C4-2B (cell line): ENCODE measurements at regions not wholly inside any gene's neighbourhood (a gene's known extent, or its start where the extent isn't known, plus 50 kb on each side); places are given as distances from the start of the nearest gene placed in this dataset.

Experiments used
- H3K27ac ChIP-seq: fragments of 450-650 bp; 2 replicates; pipeline ENCODE4 v1.5.1; 2017
- ZFX ChIP-seq: fragments of 450-650 bp; IDR thresholded peaks from 2 replicates; pipeline ENCODE4 v1.6.1; 2017
- TF ChIP-seq, protein P1 (sequence below): fragments of 450-650 bp; conservative IDR thresholded peaks from 2 replicates; pipeline ENCODE4 v1.5.1; 2017; ENCODE audit warnings: mild to moderate bottlenecking

GRCh38 chr18:38611036-38611964 lies 1045.7 kb upstream of the CELF4 start:
- no peak for TF ChIP-seq ZFX
- TF ChIP-seq, protein P1, sequence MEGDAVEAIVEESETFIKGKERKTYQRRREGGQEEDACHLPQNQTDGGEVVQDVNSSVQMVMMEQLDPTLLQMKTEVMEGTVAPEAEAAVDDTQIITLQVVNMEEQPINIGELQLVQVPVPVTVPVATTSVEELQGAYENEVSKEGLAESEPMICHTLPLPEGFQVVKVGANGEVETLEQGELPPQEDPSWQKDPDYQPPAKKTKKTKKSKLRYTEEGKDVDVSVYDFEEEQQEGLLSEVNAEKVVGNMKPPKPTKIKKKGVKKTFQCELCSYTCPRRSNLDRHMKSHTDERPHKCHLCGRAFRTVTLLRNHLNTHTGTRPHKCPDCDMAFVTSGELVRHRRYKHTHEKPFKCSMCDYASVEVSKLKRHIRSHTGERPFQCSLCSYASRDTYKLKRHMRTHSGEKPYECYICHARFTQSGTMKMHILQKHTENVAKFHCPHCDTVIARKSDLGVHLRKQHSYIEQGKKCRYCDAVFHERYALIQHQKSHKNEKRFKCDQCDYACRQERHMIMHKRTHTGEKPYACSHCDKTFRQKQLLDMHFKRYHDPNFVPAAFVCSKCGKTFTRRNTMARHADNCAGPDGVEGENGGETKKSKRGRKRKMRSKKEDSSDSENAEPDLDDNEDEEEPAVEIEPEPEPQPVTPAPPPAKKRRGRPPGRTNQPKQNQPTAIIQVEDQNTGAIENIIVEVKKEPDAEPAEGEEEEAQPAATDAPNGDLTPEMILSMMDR, result no peak
- H3K27ac ChIP-seq, result no peak overlapping the region

DNA sequence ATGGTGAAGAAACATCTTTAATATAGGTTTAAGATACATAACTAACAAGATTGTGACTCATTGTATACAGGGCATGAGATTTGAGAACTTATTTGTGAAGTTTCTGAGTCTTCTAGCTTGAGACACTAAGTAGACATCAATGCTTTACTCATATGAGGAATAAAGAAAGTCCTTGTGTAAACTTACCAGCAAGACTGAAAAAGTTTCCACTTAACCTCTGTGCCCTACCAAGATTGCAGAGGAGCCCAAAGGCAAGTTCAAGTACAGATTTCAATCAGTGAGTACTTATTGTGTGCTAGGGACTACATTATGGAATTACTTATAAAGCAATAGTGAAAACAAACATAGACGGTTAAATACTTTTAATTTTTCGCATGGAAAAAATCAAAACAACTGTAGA lies 1041.2 kb upstream of the CELF4 start:
- TF ChIP-seq, protein P1, result no peak
- no peak for TF ChIP-seq ZFX
- H3K27ac ChIP-seq, result no peak overlapping the region

DNA sequence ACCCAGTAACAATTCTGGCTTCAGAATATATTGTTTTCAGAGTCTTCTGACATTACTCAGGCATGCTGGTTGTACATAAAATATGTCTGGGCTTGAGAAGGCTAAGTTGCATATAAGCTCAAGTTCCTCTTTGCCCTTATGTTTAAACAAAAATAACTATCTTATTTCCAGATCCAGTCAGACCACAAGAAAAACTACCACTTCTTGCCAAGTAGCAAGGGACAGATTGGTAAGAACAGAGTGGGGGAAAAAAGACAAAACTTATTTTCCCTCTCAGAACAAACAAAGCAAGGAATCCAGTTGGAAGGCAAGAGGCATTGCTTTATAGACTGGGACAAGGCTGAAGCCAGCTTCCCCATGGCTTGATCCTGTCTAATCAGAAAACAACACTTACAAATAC lies 1036.7 kb upstream of the CELF4 start:
- TF ChIP-seq, protein P1, result no peak
- TF ChIP-seq ZFX, result no peak

DNA sequence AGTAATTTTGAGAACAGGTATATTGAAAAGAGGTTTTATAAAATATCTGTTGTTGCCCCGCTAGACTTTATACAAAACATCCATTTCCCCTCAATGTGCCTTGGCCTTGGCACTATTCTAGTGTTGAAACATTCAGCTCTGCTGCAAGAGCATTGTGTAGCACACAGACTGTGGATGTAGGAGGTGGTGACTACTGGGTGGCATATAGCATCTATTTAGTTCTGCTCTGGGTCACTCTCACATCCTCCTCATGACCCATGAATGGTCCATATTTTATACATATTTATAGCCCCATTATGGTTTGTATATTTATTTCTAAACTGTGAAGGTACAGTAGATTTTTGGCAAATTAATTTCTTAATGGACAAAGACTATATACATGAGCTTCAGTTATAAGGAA lies 1022.0 kb upstream of the CELF4 start:
- TF ChIP-seq, protein P1, result no peak
- no peak for TF ChIP-seq ZFX
- no peak overlapping the region for H3K27ac ChIP-seq

More for the DNA sequence above, 1036.7 kb upstream of the CELF4 start:
- H3K27ac ChIP-seq, result no peak overlapping the region

- no peak overlapping the region for H3K27ac ChIP-seq
- TF ChIP-seq, protein P1, result no peak
- TF ChIP-seq ZFX, result no peak
Measured at GRCh38 chr18:38586327-38586726, 1020.7 kb upstream of the CELF4 start.

DNA sequence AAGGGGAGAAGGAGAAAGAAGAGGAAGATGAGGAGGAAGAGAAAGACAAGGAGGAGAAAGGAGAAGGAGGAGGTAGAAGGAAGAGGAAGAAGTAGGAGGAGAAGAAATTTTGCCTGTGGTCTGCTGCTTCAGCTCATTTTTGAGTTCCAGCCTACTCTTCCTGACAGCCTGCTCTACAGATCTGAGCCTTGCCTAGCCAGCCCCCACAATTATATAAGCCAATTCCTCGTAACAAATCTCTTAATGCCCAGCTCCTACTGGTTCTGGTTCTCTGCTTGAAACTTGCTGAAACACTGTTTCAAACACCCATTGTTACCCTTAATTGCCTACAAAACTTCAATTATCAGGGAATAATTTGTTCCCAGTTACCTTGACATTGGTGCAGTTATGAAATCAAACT lies 1014.2 kb upstream of the CELF4 start:
- no peak for TF ChIP-seq ZFX
- no peak overlapping the region for H3K27ac ChIP-seq

- no peak overlapping the region for H3K27ac ChIP-seq
- no peak for TF ChIP-seq ZFX
- TF ChIP-seq, protein P1, result no peak
Measured at GRCh38 chr18:38576916-38577315, 1011.3 kb upstream of the CELF4 start.

GRCh38 chr18:38576349-38576748 lies 1010.8 kb upstream of the CELF4 start:
- no peak overlapping the region for H3K27ac ChIP-seq
- TF ChIP-seq, protein P1, result no peak
- no peak for TF ChIP-seq ZFX
